GM19468 (cell line): ENCODE measurements at regions not wholly inside any gene's neighbourhood (a gene's known extent, or its start where the extent isn't known, plus 50 kb on each side); places are given as distances from the start of the nearest gene placed in this dataset.
"Not testable (repeated sequence)": the region's sequence is repeated elsewhere in the genome, so short reads cannot be mapped to it uniquely, and the experiment has no call there.

ENCODE experiments used
- ATAC-seq: cut with Tn5 transposase; IDR thresholded peaks from one replicate; pipeline ENCODE4 v1.9.1; 2021; ENCODE audit warnings: mild to moderate bottlenecking, moderate library complexity, moderate number of reproducible peaks; ENCODE audit not compliant: unreplicated experiment; ENCODE audit errors: extremely low read depth

DNA sequence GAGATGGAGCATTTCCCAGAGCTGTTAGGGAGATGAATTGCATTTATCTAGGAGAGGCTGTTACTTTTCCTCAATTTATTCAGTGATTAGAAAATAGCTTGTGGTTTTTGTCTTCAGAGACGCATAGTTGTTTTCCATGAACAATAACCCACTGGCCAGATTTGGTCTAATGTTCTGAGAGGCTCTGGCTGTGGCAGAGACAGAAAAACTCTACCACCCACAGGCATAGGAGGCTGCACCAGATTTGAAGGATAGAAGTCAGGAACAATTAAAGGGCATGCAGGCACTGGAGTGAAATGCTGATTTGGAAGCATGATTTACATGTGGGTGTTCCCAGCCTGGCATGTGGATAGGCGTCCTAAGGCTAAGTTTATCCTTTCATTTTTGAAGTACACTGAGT lies 143.5 kb downstream of the NFKBIZ start:
- ATAC-seq: no peak

DNA sequence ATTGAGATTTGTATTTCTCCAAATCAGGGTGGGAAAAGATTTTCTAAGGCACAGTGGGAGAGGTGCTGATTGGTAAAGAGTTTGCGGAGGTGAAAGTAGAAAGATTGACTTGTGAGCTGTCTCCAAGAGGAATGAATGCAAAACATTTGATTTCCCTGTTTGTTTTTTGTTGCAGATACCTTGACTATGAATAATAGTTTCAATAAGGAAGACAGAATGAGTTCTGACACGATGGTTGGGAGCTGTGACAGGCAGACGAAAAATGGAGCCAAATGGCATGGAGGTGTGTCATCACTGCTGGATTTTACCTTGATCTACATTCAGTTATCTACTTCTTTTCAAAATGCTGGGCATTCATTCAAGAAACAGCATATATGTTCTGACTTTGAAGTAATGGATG lies 145.1 kb downstream of the NFKBIZ start:
- no peak for ATAC-seq

DNA sequence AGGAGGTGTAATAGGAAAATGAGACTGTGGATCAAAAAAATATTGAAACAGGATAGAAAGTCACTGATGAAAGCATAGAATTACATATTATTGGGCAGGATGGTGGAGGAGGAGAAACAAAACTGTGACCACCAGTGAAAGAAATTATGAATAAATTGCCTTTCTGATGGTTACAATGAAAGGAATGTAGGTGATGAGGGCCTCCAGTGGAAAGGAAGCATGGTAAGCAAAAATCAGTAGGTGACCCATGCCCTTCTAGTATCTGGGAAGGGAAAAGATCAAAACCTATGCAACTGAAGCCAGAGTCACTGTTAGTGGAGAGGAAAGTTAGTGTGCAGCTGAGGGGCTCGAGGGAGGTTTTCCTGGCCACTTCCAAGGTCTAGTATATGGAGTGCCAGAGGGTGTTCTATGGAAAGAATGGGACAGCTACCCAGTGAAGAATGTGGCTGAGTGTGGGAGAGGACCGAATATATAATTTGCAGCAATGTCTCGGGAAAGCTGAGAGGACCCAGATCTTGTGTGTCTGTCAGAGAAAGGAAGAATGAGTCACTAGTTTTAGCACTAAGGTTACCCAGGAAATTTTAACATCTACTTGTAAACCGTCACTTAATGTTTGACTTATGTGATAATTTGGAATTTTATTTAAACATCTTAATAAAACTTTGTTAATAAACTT lies 146.2 kb downstream of the NFKBIZ start:
- no peak for ATAC-seq

- no peak for ATAC-seq
Observed at GRCh38 chr3:101996832-101997231, 147.5 kb downstream of the NFKBIZ start.

DNA sequence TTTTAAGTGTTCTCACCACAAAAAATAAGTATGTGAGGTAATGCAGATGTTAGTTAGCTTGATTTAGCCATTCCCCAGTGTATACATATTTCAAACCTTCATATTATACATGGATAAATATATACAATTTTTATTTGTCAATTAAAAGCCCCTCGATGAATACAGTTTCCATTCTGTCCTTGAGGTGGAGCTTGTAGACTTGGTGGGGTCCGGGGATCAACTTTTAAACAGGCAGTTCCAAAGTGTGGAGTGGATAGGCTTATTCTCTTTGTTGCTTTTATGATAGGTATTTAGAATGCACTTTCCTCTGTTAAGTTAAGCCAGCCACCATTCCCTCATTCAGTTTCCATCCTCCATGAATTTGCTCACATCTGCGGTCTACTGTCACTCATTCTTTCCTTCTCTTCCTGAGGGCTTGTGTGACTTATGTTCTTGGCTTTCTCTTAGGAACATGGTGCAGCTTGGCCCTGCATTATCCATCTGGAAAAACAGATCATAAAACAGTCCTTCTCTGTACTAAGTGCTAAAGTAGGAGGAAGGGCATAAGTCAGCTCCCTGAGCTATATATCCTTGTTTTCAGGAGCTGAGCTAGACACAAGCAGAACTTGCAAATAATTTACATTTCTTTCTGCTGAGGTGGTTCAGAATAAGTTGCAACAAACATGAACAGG lies 149.1 kb downstream of the NFKBIZ start:
- no peak for ATAC-seq

DNA sequence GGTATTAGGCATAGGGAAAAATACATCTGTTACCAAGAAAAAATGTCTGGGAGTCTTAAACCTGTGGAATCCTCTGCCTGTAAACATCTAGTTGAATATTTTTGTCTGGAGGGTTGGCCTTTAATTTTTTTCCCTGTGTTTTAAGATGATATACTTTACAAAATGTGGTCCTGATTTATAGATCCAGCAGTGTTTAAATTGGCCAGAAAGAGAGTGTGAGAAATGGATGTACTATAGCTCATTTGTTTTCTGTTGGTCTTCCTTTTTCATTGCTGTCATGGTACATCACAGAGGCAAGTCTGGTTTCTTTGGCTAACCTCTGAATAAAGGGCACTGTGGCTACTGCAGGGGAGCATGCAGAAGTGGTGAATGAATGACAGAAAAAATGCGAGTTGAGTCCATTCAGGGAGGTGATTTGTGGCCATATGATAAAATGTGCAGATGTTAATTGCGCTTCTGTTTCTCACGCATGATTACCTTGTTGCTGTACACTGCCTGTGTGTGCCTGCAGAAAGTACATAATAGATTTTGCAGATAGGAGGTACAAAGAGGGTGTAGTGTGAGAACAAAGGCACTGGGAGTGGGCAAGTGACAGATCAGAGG lies 150.0 kb downstream of the NFKBIZ start:
- ATAC-seq: no peak

DNA sequence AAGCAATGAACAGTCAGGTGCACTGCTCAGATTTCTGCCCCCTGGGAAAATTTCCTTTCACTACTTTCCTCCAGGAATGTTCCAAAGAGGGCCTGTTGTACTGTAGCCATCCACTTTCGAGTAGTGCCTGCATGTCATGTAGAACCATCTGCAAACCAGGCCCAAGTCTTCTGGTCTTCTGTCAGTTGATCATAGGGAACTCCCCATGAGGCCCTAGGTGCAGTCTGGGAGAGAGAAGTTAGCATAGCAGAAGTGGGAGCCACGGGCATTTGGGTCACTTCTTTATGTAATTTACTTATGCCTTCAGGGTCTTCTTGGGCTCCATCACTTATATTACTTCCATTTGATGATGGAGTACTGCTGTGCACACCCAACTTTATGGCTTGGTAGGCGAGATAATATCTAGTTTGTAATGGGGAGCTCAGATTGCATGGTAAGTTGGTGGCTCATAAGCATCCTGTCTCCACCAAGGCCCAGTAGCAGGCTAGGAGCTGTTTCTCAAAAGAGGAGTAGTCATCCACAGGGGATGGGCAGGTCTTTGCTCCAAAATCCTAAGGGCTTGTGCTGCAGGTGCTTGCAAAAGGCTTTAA lies 151.4 kb downstream of the NFKBIZ start:
- no peak for ATAC-seq

DNA sequence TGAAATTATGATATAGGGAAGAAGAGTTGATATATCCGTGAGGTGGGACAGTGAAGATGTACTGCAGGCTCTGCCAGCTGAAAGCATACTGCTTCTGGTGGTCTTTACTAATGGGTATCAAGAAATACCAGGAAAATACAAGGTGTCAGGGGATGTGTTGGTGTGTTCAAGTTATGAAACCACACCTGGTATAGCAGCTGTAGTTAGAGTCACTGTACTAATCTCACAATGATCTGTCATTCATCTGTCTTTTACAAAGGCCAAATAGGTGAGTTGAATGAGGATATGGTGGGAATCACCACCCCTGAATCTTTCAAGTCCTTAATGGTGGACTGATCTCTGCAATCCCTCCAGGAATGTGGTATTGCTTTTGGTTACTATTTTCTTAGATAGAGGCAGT lies 152.7 kb downstream of the NFKBIZ start:
- peak; percentile 16 for ATAC-seq

DNA sequence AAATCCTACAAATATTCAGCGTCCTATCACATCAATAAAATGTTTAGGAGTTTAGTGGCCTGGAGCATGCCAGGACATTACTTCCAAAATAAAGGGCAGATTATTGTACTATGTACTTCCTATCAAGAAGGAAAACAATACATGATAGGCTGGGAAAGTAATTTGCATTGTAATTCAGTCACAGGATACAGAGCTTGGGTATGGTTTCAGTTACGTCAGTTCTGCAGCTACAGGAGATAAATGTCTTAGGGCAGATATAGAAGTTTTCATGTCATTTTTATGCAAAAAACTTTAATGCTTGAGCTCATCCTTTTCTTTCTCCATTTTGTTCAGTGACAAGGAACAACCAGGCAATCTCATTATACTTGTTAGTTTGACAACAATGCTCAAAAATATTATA lies 155.2 kb downstream of the NFKBIZ start:
- no peak for ATAC-seq

GRCh38 chr3:102005551-102005950 lies 156.2 kb downstream of the NFKBIZ start:
- no peak for ATAC-seq

GRCh38 chr3:102006812-102007485 lies 157.6 kb downstream of the NFKBIZ start:
- no peak for ATAC-seq

GRCh38 chr3:102008436-102008835 lies 159.1 kb downstream of the NFKBIZ start:
- ATAC-seq: not testable (repeated sequence)

- no peak for ATAC-seq
Observed at GRCh38 chr3:102016417-102016816, 167.1 kb downstream of the NFKBIZ start.

DNA sequence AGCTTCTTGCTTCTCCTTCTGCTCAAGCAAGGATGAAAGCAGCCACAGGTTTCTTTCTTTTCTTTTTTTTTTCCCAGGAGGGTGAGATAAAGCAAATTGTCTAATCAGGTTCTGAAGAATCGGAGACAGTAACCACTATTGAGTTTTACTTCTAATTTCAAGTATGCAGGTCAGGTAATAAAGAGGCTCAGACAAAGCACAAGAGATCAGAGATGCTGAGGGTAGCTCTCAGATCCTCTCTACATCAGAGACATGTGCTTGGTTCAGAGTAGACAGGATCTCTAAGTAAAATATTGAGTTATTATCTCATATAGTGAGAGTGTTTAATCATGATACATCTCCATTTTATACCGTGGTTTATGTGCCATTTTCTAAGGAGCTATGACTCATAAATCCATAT lies 168.5 kb downstream of the NFKBIZ start:
- ATAC-seq: peak; percentile 68

GRCh38 chr3:102018551-102018950 lies 169.2 kb downstream of the NFKBIZ start:
- ATAC-seq: no peak

DNA sequence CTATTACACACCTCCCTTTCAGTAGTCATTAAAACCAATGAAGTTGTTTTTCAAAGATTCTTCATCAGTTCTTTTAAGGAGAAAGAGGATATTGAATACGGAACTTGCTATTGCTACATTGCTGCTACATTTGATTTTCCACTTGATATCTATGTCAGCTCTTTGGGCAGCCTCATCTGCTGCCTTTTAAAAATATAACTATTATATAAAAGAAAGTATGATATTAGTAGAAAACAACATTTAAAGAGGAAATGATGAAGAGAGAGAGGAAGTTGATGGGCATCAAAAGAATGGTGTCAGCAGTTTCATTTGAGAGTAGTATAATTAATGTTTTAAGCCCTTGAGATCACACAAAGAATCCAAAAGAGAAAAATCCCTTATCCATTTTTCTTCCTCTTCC lies 171.4 kb downstream of the NFKBIZ start:
- no peak for ATAC-seq

- ATAC-seq: no peak
Observed at GRCh38 chr3:102024270-102024904, 175.1 kb downstream of the NFKBIZ start.

- ATAC-seq: no peak
Observed at GRCh38 chr3:102025606-102026270, 176.4 kb downstream of the NFKBIZ start.

GRCh38 chr3:102026656-102027055 lies 177.3 kb downstream of the NFKBIZ start:
- no peak for ATAC-seq

- ATAC-seq: no peak
Observed at GRCh38 chr3:102030661-102031060, 181.3 kb downstream of the NFKBIZ start.
